HG02943 (cell line): ENCODE measurements at regions not wholly inside any gene's neighbourhood (a gene's known extent, or its start where the extent isn't known, plus 50 kb on each side); places are given as distances from the start of the nearest gene placed in this dataset.

Source experiments
- ATAC-seq: cut with Tn5 transposase; IDR thresholded peaks from one replicate; pipeline ENCODE4 v1.9.1; 2021; ENCODE audit warnings: mild to moderate bottlenecking, low read depth, moderate library complexity; ENCODE audit not compliant: unreplicated experiment

GRCh38 chr15:93515256-93516051 lies 426.4 kb upstream of the RGMA start:
- no peak for ATAC-seq

GRCh38 chr15:93506646-93507045 lies 417.6 kb upstream of the RGMA start:
- ATAC-seq: no peak

GRCh38 chr15:93505506-93505905 lies 416.5 kb upstream of the RGMA start:
- no peak for ATAC-seq

GRCh38 chr15:93501946-93502345 lies 412.9 kb upstream of the RGMA start:
- ATAC-seq: no peak

GRCh38 chr15:93500155-93500554 lies 411.1 kb upstream of the RGMA start:
- ATAC-seq: no peak

GRCh38 chr15:93497291-93497690 lies 408.3 kb upstream of the RGMA start:
- no peak for ATAC-seq

- ATAC-seq: no peak
These were observed 407.9 kb upstream of the RGMA start for GRCh38 chr15:93496888-93497287.

- ATAC-seq: no peak
These were observed 407.0 kb upstream of the RGMA start for GRCh38 chr15:93495799-93496637.

GRCh38 chr15:93493172-93493571 lies 404.2 kb upstream of the RGMA start:
- ATAC-seq: no peak

- no peak for ATAC-seq
These were observed 402.3 kb upstream of the RGMA start for GRCh38 chr15:93491291-93491690.

- no peak for ATAC-seq
These were observed 399.3 kb upstream of the RGMA start for GRCh38 chr15:93488296-93488713.

GRCh38 chr15:93486407-93487117 lies 397.6 kb upstream of the RGMA start:
- ATAC-seq: no peak

GRCh38 chr15:93485438-93486327 lies 396.7 kb upstream of the RGMA start:
- ATAC-seq: no peak

- ATAC-seq: no peak
These were observed 394.9 kb upstream of the RGMA start for GRCh38 chr15:93483923-93484322.

- ATAC-seq: no peak
These were observed 393.7 kb upstream of the RGMA start for GRCh38 chr15:93482731-93483130.

GRCh38 chr15:93479715-93480114 lies 390.7 kb upstream of the RGMA start:
- no peak for ATAC-seq

GRCh38 chr15:93478947-93479346 lies 389.9 kb upstream of the RGMA start:
- no peak for ATAC-seq

GRCh38 chr15:93477721-93478120 lies 388.7 kb upstream of the RGMA start:
- no peak for ATAC-seq

GRCh38 chr15:93477188-93477587 lies 388.2 kb upstream of the RGMA start:
- ATAC-seq: no peak
